Brain microvascular endothelial cell (primary cell): ENCODE measurements at regions not wholly inside any gene's neighbourhood (a gene's known extent, or its start where the extent isn't known, plus 50 kb on each side); places are given as distances from the start of the nearest gene placed in this dataset.

ENCODE experiments used
- DNase-seq: peaks from one replicate; pipeline ENCODE4 v3.0.0-alpha.2; 2020
- H3K27ac ChIP-seq: fragments of 250-450 bp; sonication (Bioruptor Pico); 2 replicates; pipeline ENCODE4 v1.5.1; 2020; ENCODE audit warnings: mild to moderate bottlenecking, moderate library complexity
- H3K27me3 ChIP-seq: fragments of 250-450 bp; sonication (Bioruptor Pico); replicated peaks from 2 replicates; pipeline ENCODE4 v1.5.1; 2020; ENCODE audit warnings: mild to moderate bottlenecking
- H3K36me3 ChIP-seq: fragments of 250-450 bp; sonication (Bioruptor Pico); replicated peaks from 2 replicates; pipeline ENCODE4 v1.5.1; 2020; ENCODE audit warnings: mild to moderate bottlenecking
- H3K4me3 ChIP-seq: 2 replicates; pipeline ENCODE4 v1.5.1; 2011; ENCODE audit warnings: low read depth, mild to moderate bottlenecking, control low read depth, low read length, moderate library complexity
- CTCF ChIP-seq: IDR thresholded peaks from 2 replicates; pipeline ENCODE4 v1.5.1; 2011; ENCODE audit warnings: low read depth, mild to moderate bottlenecking, moderate library complexity, low read length, control low read depth, inconsistent platforms; ENCODE audit errors: missing control alignments
- in situ Hi-C: cut with HindIII; loops from 2 replicates; pipeline ENCODE4 v1.10.0; 2017; ENCODE audit warnings: low sequenced_read_pairs, low pct_ligation_motif_present

- TF ChIP-seq CTCF: no peak
- no peak overlapping the region for H3K4me3 ChIP-seq
- no peaks in the 10 kb centered on the region for H3K36me3 ChIP-seq
- no peak overlapping the region for H3K27ac ChIP-seq
- no peaks in the 10 kb centered on the region for H3K27me3 ChIP-seq
- in situ Hi-C loops: no loop called here
- DNase-seq: no peak
Measured at GRCh38 chr17:70868149-70868548, 698.8 kb downstream of the KCNJ2 start.

- Histone ChIP-seq H3K27me3 (no peaks in the 10 kb centered on the region), H3K27ac (no peak overlapping the region), H3K4me3 (no peak overlapping the region), H3K36me3 (no peaks in the 10 kb centered on the region)
- DNase-seq: no peak
- in situ Hi-C loops: no loop called here
- TF ChIP-seq CTCF: no peak
Measured at GRCh38 chr17:70869402-70870085, 700.2 kb downstream of the KCNJ2 start.

- no peak overlapping the region for H3K27ac ChIP-seq
- H3K4me3 ChIP-seq: no peak overlapping the region
- no peaks in the 10 kb centered on the region for H3K27me3 ChIP-seq
- H3K36me3 ChIP-seq: no peaks in the 10 kb centered on the region
- no peak for DNase-seq
- no peak for TF ChIP-seq CTCF
- in situ Hi-C loops: no loop called here
Measured at GRCh38 chr17:70871180-70871818, 702.0 kb downstream of the KCNJ2 start.

- TF ChIP-seq CTCF: no peak
- Histone ChIP-seq H3K27ac (no peak overlapping the region), H3K27me3 (no peaks in the 10 kb centered on the region), H3K36me3 (no peaks in the 10 kb centered on the region), H3K4me3 (no peak overlapping the region)
- in situ Hi-C loops: no loop called here
- DNase-seq: no peak
Measured at GRCh38 chr17:70872103-70872502, 702.8 kb downstream of the KCNJ2 start.

- no peak for TF ChIP-seq CTCF
- Histone ChIP-seq H3K36me3 (no peaks in the 10 kb centered on the region), H3K27ac (no peak overlapping the region), H3K4me3 (no peak overlapping the region), H3K27me3 (no peaks in the 10 kb centered on the region)
- no peak for DNase-seq
- in situ Hi-C loops: no loop called here
Measured at GRCh38 chr17:70875729-70876310, 706.5 kb downstream of the KCNJ2 start.
